ENCODE measurements at regions not wholly inside any gene's neighbourhood (a gene's known extent, or its start where the extent isn't known, plus 50 kb on each side); places are given as distances from the start of the nearest gene placed in this dataset.

GRCh38 chr3:23664459-23664858, 141.3 kb upstream of the UBE2E1 start:
- DNase-seq (ENCODE audit: low read depth): peak; percentile 64

GRCh38 chr3:23665741-23666140, 140.0 kb upstream of the UBE2E1 start:
- DNase-seq (ENCODE audit: low read depth): peak; percentile 42

GRCh38 chr3:23666818-23667217, 138.9 kb upstream of the UBE2E1 start:
- no peak for DNase-seq (ENCODE audit: low read depth)

GRCh38 chr3:23667536-23668429, 138.0 kb upstream of the UBE2E1 start:
- DNase-seq (ENCODE audit: low read depth): peak; percentile 76

- DNase-seq (ENCODE audit: low read depth): peak; percentile 90
Measured at GRCh38 chr3:23668430-23668904, 137.3 kb upstream of the UBE2E1 start.

GRCh38 chr3:23669541-23670255, 136.1 kb upstream of the UBE2E1 start:
- DNase-seq (ENCODE audit: low read depth): peak; percentile 64

- DNase-seq (ENCODE audit: low read depth): no peak
Measured at GRCh38 chr3:23671851-23672589, 133.7 kb upstream of the UBE2E1 start.

- no peak for DNase-seq (ENCODE audit: low read depth)
Measured at GRCh38 chr3:23672628-23673027, 133.1 kb upstream of the UBE2E1 start.

GRCh38 chr3:23675010-23675409, 130.7 kb upstream of the UBE2E1 start:
- DNase-seq (ENCODE audit: low read depth): no peak

- DNase-seq (ENCODE audit: low read depth): no peak
Measured at GRCh38 chr3:23676093-23676492, 129.7 kb upstream of the UBE2E1 start.

GRCh38 chr3:23682646-23683045, 123.1 kb upstream of the UBE2E1 start:
- DNase-seq (ENCODE audit: low read depth): no peak

GRCh38 chr3:23685541-23686258, 120.1 kb upstream of the UBE2E1 start:
- DNase-seq (ENCODE audit: low read depth): peak; percentile 100

- DNase-seq (ENCODE audit: low read depth): no peak
Measured at GRCh38 chr3:23686519-23686918, 119.2 kb upstream of the UBE2E1 start.

GRCh38 chr3:23691357-23691895, 114.3 kb upstream of the UBE2E1 start:
- DNase-seq (ENCODE audit: low read depth): peak; percentile 34

GRCh38 chr3:23696842-23697241, 108.9 kb upstream of the UBE2E1 start:
- DNase-seq (ENCODE audit: low read depth): no peak

GRCh38 chr3:23697416-23697815, 108.3 kb upstream of the UBE2E1 start:
- DNase-seq (ENCODE audit: low read depth): no peak

- no peak for DNase-seq (ENCODE audit: low read depth)
Measured at GRCh38 chr3:23698652-23699313, 107.0 kb upstream of the UBE2E1 start.

GRCh38 chr3:23700616-23701015, 105.1 kb upstream of the UBE2E1 start:
- no peak for DNase-seq (ENCODE audit: low read depth)

GRCh38 chr3:23701716-23702597, 103.8 kb upstream of the UBE2E1 start:
- peak; percentile 61 for DNase-seq (ENCODE audit: low read depth)

GRCh38 chr3:23704298-23704697, 101.5 kb upstream of the UBE2E1 start:
- no peak for DNase-seq (ENCODE audit: low read depth)
